Chondrocyte (in vitro differentiated cells): ENCODE measurements at regions not wholly inside any gene's neighbourhood (a gene's known extent, or its start where the extent isn't known, plus 50 kb on each side); places are given as distances from the start of the nearest gene placed in this dataset.
"Not testable (repeated sequence)": the region's sequence is repeated elsewhere in the genome, so short reads cannot be mapped to it uniquely, and the experiment has no call there.

Source experiments
- DNase-seq: peaks from one replicate; pipeline ENCODE4 v3.0.0; 2021; ENCODE audit warnings: mixed read lengths, low spot score
- H3K27ac Mint-ChIP-seq: one replicate; pipeline ENCODE4 v1.8.0; 2021; ENCODE audit warnings: mild to moderate bottlenecking, moderate library complexity, mixed read lengths; ENCODE audit not compliant: unreplicated experiment
- H3K27me3 Mint-ChIP-seq: 2 replicates; pipeline ENCODE4 v1.8.0; 2021; ENCODE audit warnings: low read depth, mixed read lengths
- H3K36me3 Mint-ChIP-seq: 2 replicates; pipeline ENCODE4 v1.8.0; 2021; ENCODE audit warnings: low read depth, mixed read lengths
- H3K4me1 Mint-ChIP-seq: 2 replicates; pipeline ENCODE4 v1.8.0; 2021; ENCODE audit warnings: low read depth, mild to moderate bottlenecking, mixed read lengths
- H3K4me3 Mint-ChIP-seq: one replicate; pipeline ENCODE4 v1.8.0; 2021; ENCODE audit warnings: mild to moderate bottlenecking, moderate library complexity, mixed read lengths; ENCODE audit not compliant: unreplicated experiment
- H3K9me3 Mint-ChIP-seq: 2 replicates; pipeline ENCODE4 v1.8.0; 2021; ENCODE audit warnings: low read depth, mixed read lengths
- TF ChIP-seq, protein P1 (sequence below): fragments of 200-600 bp; sonication (generic); IDR thresholded peaks from 2 replicates; pipeline ENCODE4 v1.5.0; 2021; ENCODE audit warnings: antibody characterized with exemption, mild to moderate bottlenecking, moderate library complexity

DNA sequence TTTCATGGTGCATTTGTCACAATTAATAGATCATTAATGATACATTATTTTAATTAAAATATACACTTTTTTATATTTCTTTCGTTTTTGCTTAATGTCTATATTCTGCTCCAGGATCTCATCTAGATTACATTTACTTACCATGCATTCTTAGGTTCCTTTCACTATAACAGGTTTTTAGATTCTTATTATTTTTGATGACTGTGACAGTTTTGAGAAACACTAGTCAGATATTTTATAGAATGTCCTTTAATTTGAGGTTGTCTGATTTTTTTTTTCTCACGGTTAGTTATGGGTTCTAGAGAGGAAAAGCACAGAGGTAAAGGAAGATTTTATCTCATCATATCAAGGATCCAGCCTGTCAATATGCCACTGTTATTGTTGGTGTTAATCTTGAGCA is 595.8 kb upstream of the BCHE start:
- TF ChIP-seq, protein P1, sequence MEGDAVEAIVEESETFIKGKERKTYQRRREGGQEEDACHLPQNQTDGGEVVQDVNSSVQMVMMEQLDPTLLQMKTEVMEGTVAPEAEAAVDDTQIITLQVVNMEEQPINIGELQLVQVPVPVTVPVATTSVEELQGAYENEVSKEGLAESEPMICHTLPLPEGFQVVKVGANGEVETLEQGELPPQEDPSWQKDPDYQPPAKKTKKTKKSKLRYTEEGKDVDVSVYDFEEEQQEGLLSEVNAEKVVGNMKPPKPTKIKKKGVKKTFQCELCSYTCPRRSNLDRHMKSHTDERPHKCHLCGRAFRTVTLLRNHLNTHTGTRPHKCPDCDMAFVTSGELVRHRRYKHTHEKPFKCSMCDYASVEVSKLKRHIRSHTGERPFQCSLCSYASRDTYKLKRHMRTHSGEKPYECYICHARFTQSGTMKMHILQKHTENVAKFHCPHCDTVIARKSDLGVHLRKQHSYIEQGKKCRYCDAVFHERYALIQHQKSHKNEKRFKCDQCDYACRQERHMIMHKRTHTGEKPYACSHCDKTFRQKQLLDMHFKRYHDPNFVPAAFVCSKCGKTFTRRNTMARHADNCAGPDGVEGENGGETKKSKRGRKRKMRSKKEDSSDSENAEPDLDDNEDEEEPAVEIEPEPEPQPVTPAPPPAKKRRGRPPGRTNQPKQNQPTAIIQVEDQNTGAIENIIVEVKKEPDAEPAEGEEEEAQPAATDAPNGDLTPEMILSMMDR, result no peak
- H3K4me1 Mint-ChIP-seq, result no peaks in the 10 kb centered on the region
- no peak for DNase-seq
- no peak overlapping the region for H3K4me3 Mint-ChIP-seq
- peaks cover 13% of the 10 kb centered on the region for H3K27me3 Mint-ChIP-seq
- no peaks in the 10 kb centered on the region for H3K9me3 Mint-ChIP-seq
- no peak overlapping the region for H3K27ac Mint-ChIP-seq
- H3K36me3 Mint-ChIP-seq, result no peaks in the 10 kb centered on the region

DNA sequence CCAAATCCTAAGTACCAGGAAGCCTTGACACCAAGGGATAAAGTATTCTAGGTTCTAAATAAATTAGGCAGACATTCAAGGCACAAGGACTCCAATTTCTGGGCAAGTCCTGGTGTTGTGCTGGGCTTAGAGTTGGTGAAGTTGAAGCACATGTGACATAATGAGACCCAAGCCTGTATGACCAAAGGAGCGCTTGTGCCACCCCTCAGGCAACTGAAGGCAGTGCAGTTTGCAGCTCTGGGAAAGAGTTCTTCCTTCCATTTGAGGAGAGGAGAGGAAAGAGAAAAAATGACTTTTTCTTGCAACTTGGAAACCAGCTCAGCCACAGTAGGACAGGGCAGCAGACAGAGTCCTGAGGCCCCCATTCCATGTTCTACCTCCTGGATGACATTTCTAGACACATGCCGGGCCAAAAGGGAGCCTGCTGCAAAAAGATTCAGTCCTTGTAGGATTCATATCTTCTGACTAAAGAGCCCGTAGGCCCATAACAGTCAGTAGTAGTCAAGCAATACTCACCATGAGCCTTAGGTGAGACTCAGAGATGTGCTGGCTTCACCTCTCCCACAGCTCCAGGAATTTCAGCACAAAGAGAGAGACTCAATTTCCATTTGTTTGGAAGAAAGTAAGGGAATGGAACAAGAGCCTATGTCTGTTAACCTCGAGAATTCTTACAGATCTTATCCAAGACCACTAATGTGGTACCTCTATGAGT is 588.8 kb upstream of the BCHE start:
- TF ChIP-seq, protein P1, result no peak
- Mint-ChIP-seq H3K36me3 (no peaks in the 10 kb centered on the region), H3K4me1 (no peaks in the 10 kb centered on the region), H3K27ac (no peak overlapping the region), H3K27me3 (peaks cover 15% of the 10 kb centered on the region), H3K9me3 (no peaks in the 10 kb centered on the region), H3K4me3 (no peak overlapping the region)
- no peak for DNase-seq

DNA sequence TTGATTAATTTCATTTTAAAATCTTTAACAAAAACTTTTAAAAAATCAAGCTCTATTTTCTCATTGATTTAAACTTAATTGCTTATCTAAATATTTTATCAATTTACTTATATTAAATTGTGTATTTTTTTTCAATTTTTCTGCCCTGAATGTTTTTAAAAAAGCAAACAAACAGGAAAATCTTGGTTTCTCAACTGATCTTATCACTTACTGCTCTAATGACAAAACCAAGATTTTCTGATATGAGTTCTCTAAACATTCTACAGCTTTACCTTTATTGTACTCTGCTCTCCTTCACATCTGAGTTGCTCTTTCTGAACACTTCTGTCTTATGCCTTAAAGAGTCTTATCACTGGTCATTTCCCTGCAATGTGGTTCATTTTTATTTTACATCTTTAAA is 587.8 kb upstream of the BCHE start:
- H3K27ac Mint-ChIP-seq, result no peak overlapping the region
- DNase-seq, result no peak
- peaks cover 11% of the 10 kb centered on the region for H3K27me3 Mint-ChIP-seq
- no peak overlapping the region for H3K4me3 Mint-ChIP-seq
- H3K36me3 Mint-ChIP-seq, result no peaks in the 10 kb centered on the region
- H3K9me3 Mint-ChIP-seq, result peaks cover 4% of the 10 kb centered on the region
- TF ChIP-seq, protein P1, result no peak
- no peaks in the 10 kb centered on the region for H3K4me1 Mint-ChIP-seq

DNA sequence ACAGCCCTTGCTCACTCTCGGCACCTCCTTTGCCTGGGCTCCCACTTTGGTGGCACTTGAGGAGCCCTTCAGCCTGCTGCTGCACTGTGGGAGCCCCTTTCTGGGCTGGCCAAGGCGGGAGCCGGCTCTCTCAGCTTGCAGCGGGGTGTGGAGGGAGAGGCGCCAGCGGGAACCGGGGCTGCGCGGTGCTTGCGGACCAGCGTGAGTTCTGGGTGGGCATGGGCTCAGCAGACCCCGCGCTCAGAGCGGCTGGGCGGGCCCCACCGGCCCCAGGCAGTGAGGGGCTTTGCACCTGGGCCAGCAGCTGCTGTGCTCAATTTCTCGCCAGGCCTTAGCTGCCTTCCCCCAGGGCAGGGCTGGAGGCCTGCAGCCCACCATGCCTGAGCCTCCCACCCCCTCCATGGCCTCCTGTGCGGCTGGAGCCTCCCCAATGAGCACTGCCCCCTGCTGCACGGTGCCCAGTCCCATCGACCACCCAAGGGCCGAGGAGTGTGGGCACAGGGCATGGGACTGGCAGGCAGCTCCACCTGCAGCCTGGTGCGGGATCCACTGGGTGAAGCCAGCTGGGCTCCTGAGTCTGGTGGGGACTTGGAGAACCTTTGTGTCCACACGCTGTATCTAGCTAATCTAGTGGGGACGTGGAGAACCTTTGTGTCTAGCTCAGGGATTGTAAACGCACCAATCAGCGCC is 586.7 kb upstream of the BCHE start:
- not testable (repeated sequence) for H3K36me3 Mint-ChIP-seq, H3K4me1 Mint-ChIP-seq, DNase-seq, H3K9me3 Mint-ChIP-seq, H3K27ac Mint-ChIP-seq, H3K4me3 Mint-ChIP-seq
- H3K27me3 Mint-ChIP-seq, result peaks cover 11% of the 10 kb centered on the region

DNA sequence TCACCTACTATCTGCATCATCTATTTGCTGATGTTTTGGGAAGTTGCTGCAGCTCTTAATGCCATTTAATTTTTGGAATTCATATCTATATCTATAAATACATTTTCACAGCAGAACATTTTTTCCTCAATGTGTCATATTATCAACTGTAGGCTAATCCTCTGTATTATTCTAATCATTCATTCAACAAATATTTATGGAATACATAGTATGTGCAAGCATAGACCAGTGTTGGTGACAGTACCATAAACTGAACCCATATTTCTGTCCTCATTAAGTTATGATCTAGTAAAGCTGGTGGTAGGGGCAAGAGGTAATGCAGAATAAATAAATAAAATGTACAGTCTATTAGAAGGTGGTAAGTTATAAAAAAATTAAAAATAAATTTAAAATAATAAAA is 585.3 kb upstream of the BCHE start:
- Mint-ChIP-seq H3K9me3 (peaks cover 5% of the 10 kb centered on the region), H3K27ac (no peak overlapping the region), H3K4me1 (no peaks in the 10 kb centered on the region), H3K27me3 (peaks cover 10% of the 10 kb centered on the region), H3K4me3 (no peak overlapping the region), H3K36me3 (no peaks in the 10 kb centered on the region)
- TF ChIP-seq, protein P1, result no peak
- no peak for DNase-seq

DNA sequence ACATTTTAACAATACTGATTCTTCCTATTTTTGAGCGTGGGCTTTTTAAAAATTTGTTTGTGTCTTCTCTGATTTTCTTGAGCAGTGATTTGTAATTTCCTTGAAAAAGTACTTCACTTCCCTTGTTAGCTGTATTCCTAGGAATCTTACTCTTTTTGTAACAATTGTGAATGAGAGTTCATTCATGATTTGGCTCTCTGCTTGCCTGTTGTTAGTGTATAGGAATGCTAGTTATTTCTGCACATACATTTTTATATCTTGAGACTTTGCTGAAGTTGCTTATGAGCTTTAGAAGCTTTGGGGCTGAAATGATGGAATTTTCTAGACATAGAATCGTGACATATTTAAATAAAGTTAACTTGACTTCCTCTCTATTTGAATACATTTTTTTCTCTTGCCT is 582.8 kb upstream of the BCHE start:
- Mint-ChIP-seq H3K9me3 (peaks cover 5% of the 10 kb centered on the region), H3K4me1 (no peaks in the 10 kb centered on the region), H3K27me3 (no peaks in the 10 kb centered on the region), H3K36me3 (no peaks in the 10 kb centered on the region), H3K4me3 (no peak overlapping the region), H3K27ac (no peak overlapping the region)
- DNase-seq, result no peak
- TF ChIP-seq, protein P1, result no peak
